ENCODE measurements at regions not wholly inside any gene's neighbourhood (a gene's known extent, or its start where the extent isn't known, plus 50 kb on each side); places are given as distances from the start of the nearest gene placed in this dataset.

- TF ChIP-seq POLR2AphosphoS5 (IDR thresholded peaks at IDR 0.05; ENCODE audit: low read depth, low read length) (no peak), CTCF (IDR thresholded peaks at IDR 0.05 in 2 of 3, conservative IDR thresholded peaks at IDR 0.05 in 1 of 3; ENCODE audit: borderline replicate concordance in 1 of 3, insufficient read depth in 1 of 3, low read depth in 2 of 3, low read length in 2 of 3) (no peak), ZBTB33 (IDR thresholded peaks at IDR 0.05; ENCODE audit: extremely low read depth, insufficient replicate concordance, low read length) (no peak), RAD21 (IDR thresholded peaks at IDR 0.05; ENCODE audit: low read depth) (no peak)
Observed at GRCh38 chr13:73571376-73571775, 512.6 kb downstream of the KLF5 start (continued).

GRCh38 chr13:73556902-73557301 is 498.1 kb downstream of the KLF5 start:
- no peaks in the 10 kb centered on the region for H3K9me3 ChIP-seq (ENCODE audit: control insufficient read depth in 1 of 2, insufficient read depth in 1 of 2, low read depth in 1 of 2, low read length in 2 of 2)
- H4K20me1 ChIP-seq (ENCODE audit: insufficient read depth): no peaks in the 10 kb centered on the region
- H3K79me2 ChIP-seq (ENCODE audit: insufficient read depth, low read length): no peaks in the 10 kb centered on the region
- no peaks in the 10 kb centered on the region for H3K4me1 ChIP-seq (ENCODE audit: control insufficient read depth in 1 of 2, insufficient read depth in 2 of 2, low read length in 2 of 2)
- ChIA-PET RAD21 (ENCODE audit: low non-redundant PET in 1 of 2, low total read pairs in 2 of 2, uncharacterized antibody in 2 of 2, unreplicated experiment in 2 of 2) (no interaction called here), POLR2A (no interaction called here), CTCF (no interaction called here)
- DNase-seq (ENCODE audit: low read depth, low spot score) (no peak), ATAC-seq (no peak)
- no peaks in the 10 kb centered on the region; the same call in 1 of the 2 replicates for H3K9me2 ChIP-seq (ENCODE audit: insufficient read depth)
- no peak overlapping the region for H3K4me2 ChIP-seq (ENCODE audit: low read length)
- H3K4me3 ChIP-seq (replicated peaks in 1 of 2; ENCODE audit: low read depth in 1 of 2, low read length in 2 of 2): no peak overlapping the region
- no peaks in the 10 kb centered on the region for H3K27me3 ChIP-seq (ENCODE audit: insufficient read depth, low read length)
- no peak overlapping the region for H3K27ac ChIP-seq (ENCODE audit: low read depth, low read length)
- no peaks in the 10 kb centered on the region for H3K36me3 ChIP-seq (ENCODE audit: control insufficient read depth in 1 of 2, insufficient read depth in 2 of 2, low read length in 2 of 2)
- H3K9ac ChIP-seq (ENCODE audit: low read length): no peak overlapping the region
- H2AFZ ChIP-seq (ENCODE audit: low read depth, low read length, poor library complexity, severe bottlenecking): no peak overlapping the region
- intact Hi-C loops (cut with micrococcal nuclease): no loop called here
- TF ChIP-seq ZNF274 (IDR thresholded peaks at IDR 0.05; ENCODE audit: low read depth, low read length) (no peak), ATF3 (IDR thresholded peaks at IDR 0.05) (no peak), CTCF (IDR thresholded peaks at IDR 0.05 in 2 of 3, conservative IDR thresholded peaks at IDR 0.05 in 1 of 3; ENCODE audit: borderline replicate concordance in 1 of 3, insufficient read depth in 1 of 3, low read depth in 2 of 3, low read length in 2 of 3) (no peak), TCF7L2 (IDR thresholded peaks at IDR 0.05; ENCODE audit: borderline replicate concordance, extremely low read depth, insufficient read depth, insufficient read length) (no peak), REST (IDR thresholded peaks at IDR 0.05; ENCODE audit: low read depth) (no peak), ELF1 (IDR thresholded peaks at IDR 0.05; ENCODE audit: borderline replicate concordance, low read depth) (no peak), FOSL1 (IDR thresholded peaks at IDR 0.05; ENCODE audit: low read depth) (no peak), POLR2AphosphoS5 (IDR thresholded peaks at IDR 0.05; ENCODE audit: low read depth, low read length) (no peak), CEBPB (IDR thresholded peaks at IDR 0.05; ENCODE audit: low read depth) (no peak), EZH2 (IDR thresholded peaks at IDR 0.05) (no peak), MAX (IDR thresholded peaks at IDR 0.05) (no peak)
- BruUV-seq (replicated peaks): no TSS peak

Measured in HCT116 (cell line).